ENCODE measurements at regions not wholly inside any gene's neighbourhood (a gene's known extent, or its start where the extent isn't known, plus 50 kb on each side); places are given as distances from the start of the nearest gene placed in this dataset.

- TF ChIP-seq POLR2AphosphoS5 (IDR thresholded peaks at IDR 0.05), result no peak
- no peak for TF ChIP-seq CTCF (IDR thresholded peaks at IDR 0.05)
- no peak for TF ChIP-seq POLR2A (IDR thresholded peaks at IDR 0.05)
- Histone ChIP-seq H3K27ac (no peak overlapping the region), H3K9me3 (peaks cover 0 to 20% of the 10 kb centered on the region in 2 donors), H3K4me3 (no peak overlapping the region), H3K27me3 (no peaks in the 10 kb centered on the region), H3K36me3 (no peaks in the 10 kb centered on the region), H3K4me1 (no peaks in the 10 kb centered on the region)
- intact Hi-C loops (cut with DNase I; ENCODE audit: low total_unique reads), result no loop called here
- no peak for DNase-seq (ENCODE audit: low spot score in 2 of 2)
Measured at GRCh38 chr21:26669215-26669764, 96.2 kb upstream of the CYYR1 start.

GRCh38 chr21:26659757-26660156 is 86.7 kb upstream of the CYYR1 start:
- Histone ChIP-seq H3K4me3 (no peak overlapping the region), H3K4me1 (no peaks in the 10 kb centered on the region), H3K27me3 (no peaks in the 10 kb centered on the region), H3K27ac (no peak overlapping the region), H3K36me3 (no peaks in the 10 kb centered on the region), H3K9me3 (peaks cover 0 to 4% of the 10 kb centered on the region in 2 donors)
- intact Hi-C loops (cut with DNase I; ENCODE audit: low total_unique reads), result no loop called here
- DNase-seq (ENCODE audit: low spot score in 2 of 2), result no peak
- no peak for TF ChIP-seq POLR2AphosphoS5 (IDR thresholded peaks at IDR 0.05)
- no peak for TF ChIP-seq CTCF (IDR thresholded peaks at IDR 0.05)
- TF ChIP-seq POLR2A (IDR thresholded peaks at IDR 0.05), result no peak

GRCh38 chr21:26659182-26659581 is 86.1 kb upstream of the CYYR1 start:
- TF ChIP-seq POLR2A (IDR thresholded peaks at IDR 0.05), result no peak
- TF ChIP-seq CTCF (IDR thresholded peaks at IDR 0.05), result no peak
- no peak for TF ChIP-seq POLR2AphosphoS5 (IDR thresholded peaks at IDR 0.05)
- H3K9me3 ChIP-seq, result peaks cover 0 to 4% of the 10 kb centered on the region in 2 donors

GRCh38 chr21:26655460-26655859 is 82.4 kb upstream of the CYYR1 start:
- no peaks in the 10 kb centered on the region for H3K36me3 ChIP-seq
- no peaks in the 10 kb centered on the region for H3K4me1 ChIP-seq
- H3K27me3 ChIP-seq, result no peaks in the 10 kb centered on the region
- no peak for DNase-seq (ENCODE audit: low spot score in 2 of 2)
- intact Hi-C loops (cut with DNase I; ENCODE audit: low total_unique reads), result no loop called here
- H3K9me3 ChIP-seq, result peaks cover 0 to 4% of the 10 kb centered on the region in 2 donors
- no peak overlapping the region for H3K4me3 ChIP-seq
- TF ChIP-seq POLR2AphosphoS5 (IDR thresholded peaks at IDR 0.05) (no peak), POLR2A (IDR thresholded peaks at IDR 0.05) (no peak), CTCF (IDR thresholded peaks at IDR 0.05) (no peak)
- no peak overlapping the region for H3K27ac ChIP-seq

More at GRCh38 chr21:26659182-26659581, 86.1 kb upstream of the CYYR1 start:
- Histone ChIP-seq H3K27me3 (no peaks in the 10 kb centered on the region), H3K27ac (no peak overlapping the region), H3K4me1 (no peaks in the 10 kb centered on the region), H3K36me3 (no peaks in the 10 kb centered on the region), H3K4me3 (no peak overlapping the region)
- no peak for DNase-seq (ENCODE audit: low spot score in 2 of 2)
- intact Hi-C loops (cut with DNase I; ENCODE audit: low total_unique reads), result no loop called here

GRCh38 chr21:26653430-26653829 is 80.3 kb upstream of the CYYR1 start:
- H3K36me3 ChIP-seq, result no peaks in the 10 kb centered on the region
- intact Hi-C loops (cut with DNase I; ENCODE audit: low total_unique reads), result no loop called here
- H3K4me1 ChIP-seq, result no peaks in the 10 kb centered on the region
- H3K27me3 ChIP-seq, result no peaks in the 10 kb centered on the region
- H3K9me3 ChIP-seq, result no peaks in the 10 kb centered on the region
- no peak overlapping the region for H3K4me3 ChIP-seq
- no peak for TF ChIP-seq CTCF (IDR thresholded peaks at IDR 0.05)
- TF ChIP-seq POLR2A (IDR thresholded peaks at IDR 0.05), result no peak
- no peak for TF ChIP-seq POLR2AphosphoS5 (IDR thresholded peaks at IDR 0.05)
- no peak overlapping the region for H3K27ac ChIP-seq
- no peak for DNase-seq (ENCODE audit: low spot score in 2 of 2)
